ENCODE measurements at regions not wholly inside any gene's neighbourhood (a gene's known extent, or its start where the extent isn't known, plus 50 kb on each side); places are given as distances from the start of the nearest gene placed in this dataset.

DNA sequence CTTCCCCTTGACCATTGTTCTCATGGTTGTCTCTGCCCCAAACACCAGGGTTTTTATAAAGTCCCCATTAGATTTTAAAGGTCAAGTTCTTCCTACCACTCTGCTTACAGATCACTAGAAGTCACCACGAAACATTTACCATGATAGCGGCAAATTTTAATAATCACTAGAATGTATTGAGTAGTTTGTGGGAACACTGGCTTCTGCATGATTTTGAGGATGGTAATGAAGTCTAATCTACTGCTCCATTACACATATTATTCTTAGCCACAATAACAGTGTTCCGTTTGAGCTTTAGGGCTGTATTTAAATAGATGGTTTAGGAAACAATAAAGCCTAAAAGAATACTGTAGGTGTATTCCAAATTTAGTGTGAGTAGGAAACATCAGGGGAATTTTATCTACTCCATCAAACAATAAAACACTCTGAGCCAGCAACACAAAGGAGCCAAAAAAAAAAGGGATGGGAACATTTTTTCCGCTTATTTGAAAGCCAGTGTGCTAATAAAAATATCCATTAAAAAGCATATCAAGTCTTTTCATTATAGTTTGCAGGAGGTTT is 49.7 kb downstream of the KLF12 start:
- Mint-ChIP-seq H3K36me3 (ENCODE audit: low read depth) (peaks cover 14% of the 10 kb centered on the region), H3K9me3 (peaks cover 3% of the 10 kb centered on the region), H3K27me3 (ENCODE audit: insufficient read depth) (no peaks in the 10 kb centered on the region), H3K27ac (no peak overlapping the region), H3K4me1 (ENCODE audit: low read depth) (peaks cover 21% of the 10 kb centered on the region), H3K4me3 (no peak overlapping the region)
- no peak for DNase-seq (ENCODE audit: low spot score)
- intact Hi-C loops (cut with micrococcal nuclease), result no loop called here

GRCh38 chr13:74082741-74083160 is 51.5 kb downstream of the KLF12 start:
- no peak overlapping the region for H3K27ac Mint-ChIP-seq
- H3K36me3 Mint-ChIP-seq (ENCODE audit: low read depth), result peaks cover 20% of the 10 kb centered on the region
- H3K4me3 Mint-ChIP-seq, result no peak overlapping the region
- H3K9me3 Mint-ChIP-seq, result peaks cover 3% of the 10 kb centered on the region
- H3K27me3 Mint-ChIP-seq (ENCODE audit: insufficient read depth), result no peaks in the 10 kb centered on the region
- peaks cover 13% of the 10 kb centered on the region for H3K4me1 Mint-ChIP-seq (ENCODE audit: low read depth)
- intact Hi-C loops (cut with micrococcal nuclease), result no loop called here
- no peak for DNase-seq (ENCODE audit: low spot score)

DNA sequence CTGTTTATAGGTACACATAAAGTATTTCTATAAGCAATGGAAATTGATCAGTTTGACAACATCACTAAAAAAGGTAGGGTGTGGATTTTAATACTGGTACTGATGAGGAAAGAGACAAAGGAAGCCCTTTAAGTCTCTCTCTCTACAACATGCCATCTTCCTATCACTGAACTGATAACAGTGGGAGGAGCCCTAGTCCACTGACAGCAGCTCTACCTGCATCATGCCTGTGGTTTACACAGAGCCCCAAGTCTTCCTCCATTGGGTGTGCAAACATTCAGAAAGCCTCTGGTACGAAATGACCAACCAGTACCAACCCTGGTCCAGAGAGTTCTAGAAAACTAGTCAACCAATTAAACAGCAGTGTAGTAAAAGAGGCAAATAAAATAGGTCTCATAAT is 53.4 kb downstream of the KLF12 start:
- no peaks in the 10 kb centered on the region for H3K27me3 Mint-ChIP-seq (ENCODE audit: insufficient read depth)
- intact Hi-C loops (cut with micrococcal nuclease), result no loop called here
- DNase-seq (ENCODE audit: low spot score), result no peak
- H3K4me1 Mint-ChIP-seq (ENCODE audit: low read depth), result peaks cover 13% of the 10 kb centered on the region
- H3K27ac Mint-ChIP-seq, result no peak overlapping the region
- H3K9me3 Mint-ChIP-seq, result peaks cover 3% of the 10 kb centered on the region
- no peak overlapping the region for H3K4me3 Mint-ChIP-seq
- peaks cover 14% of the 10 kb centered on the region for H3K36me3 Mint-ChIP-seq (ENCODE audit: low read depth)

GRCh38 chr13:74077792-74078191 is 56.4 kb downstream of the KLF12 start:
- Mint-ChIP-seq H3K9me3 (peaks cover 3% of the 10 kb centered on the region), H3K36me3 (ENCODE audit: low read depth) (peaks cover 13% of the 10 kb centered on the region), H3K27me3 (ENCODE audit: insufficient read depth) (no peaks in the 10 kb centered on the region), H3K4me3 (no peak overlapping the region), H3K27ac (no peak overlapping the region), H3K4me1 (ENCODE audit: low read depth) (peaks cover 17% of the 10 kb centered on the region)
- DNase-seq (ENCODE audit: low spot score), result no peak
- intact Hi-C loops (cut with micrococcal nuclease), result no loop called here

- H3K4me1 Mint-ChIP-seq (ENCODE audit: low read depth), result peaks cover 17% of the 10 kb centered on the region
- DNase-seq (ENCODE audit: low spot score), result no peak
- no peak overlapping the region for H3K27ac Mint-ChIP-seq
- H3K4me3 Mint-ChIP-seq, result no peak overlapping the region
- H3K27me3 Mint-ChIP-seq (ENCODE audit: insufficient read depth), result no peaks in the 10 kb centered on the region
- H3K36me3 Mint-ChIP-seq (ENCODE audit: low read depth), result peaks cover 10% of the 10 kb centered on the region
- intact Hi-C loops (cut with micrococcal nuclease), result no loop called here
- H3K9me3 Mint-ChIP-seq, result no peaks in the 10 kb centered on the region
Observed at GRCh38 chr13:74077375-74077774, 56.8 kb downstream of the KLF12 start.

DNA sequence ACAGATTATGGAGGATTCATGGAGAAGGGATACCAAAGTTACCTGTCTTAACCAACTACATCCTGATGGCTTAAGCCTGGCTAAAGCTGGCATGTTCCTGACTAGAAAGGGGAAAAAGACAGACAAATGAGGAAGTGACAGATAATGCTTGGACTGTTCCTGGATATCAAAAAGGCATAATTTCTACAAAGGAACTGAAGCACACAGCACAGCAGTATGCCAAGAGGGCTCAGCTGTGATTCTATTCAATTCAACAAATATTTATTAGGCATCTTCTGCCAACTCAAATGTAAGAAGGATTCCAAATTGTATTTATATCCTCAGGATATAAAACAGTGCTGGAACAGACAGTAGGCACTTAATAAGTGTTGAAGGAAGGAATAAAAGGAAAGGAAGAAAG is 59.5 kb downstream of the KLF12 start:
- H3K27me3 Mint-ChIP-seq (ENCODE audit: insufficient read depth), result no peaks in the 10 kb centered on the region
- H3K36me3 Mint-ChIP-seq (ENCODE audit: low read depth), result peaks cover 12% of the 10 kb centered on the region
- no peaks in the 10 kb centered on the region for H3K9me3 Mint-ChIP-seq
- no peak for DNase-seq (ENCODE audit: low spot score)
- H3K4me3 Mint-ChIP-seq, result no peak overlapping the region
- intact Hi-C loops (cut with micrococcal nuclease), result no loop called here
- H3K4me1 Mint-ChIP-seq (ENCODE audit: low read depth), result peaks cover 18% of the 10 kb centered on the region
- H3K27ac Mint-ChIP-seq, result no peak overlapping the region

- no peaks in the 10 kb centered on the region for H3K27me3 Mint-ChIP-seq (ENCODE audit: insufficient read depth)
- H3K36me3 Mint-ChIP-seq (ENCODE audit: low read depth), result peaks cover 12% of the 10 kb centered on the region
- no peak overlapping the region for H3K4me3 Mint-ChIP-seq
- no peak for DNase-seq (ENCODE audit: low spot score)
- H3K4me1 Mint-ChIP-seq (ENCODE audit: low read depth), result peaks cover 29% of the 10 kb centered on the region
- H3K27ac Mint-ChIP-seq, result no peak overlapping the region
- intact Hi-C loops (cut with micrococcal nuclease), result no loop called here
- no peaks in the 10 kb centered on the region for H3K9me3 Mint-ChIP-seq
Observed at GRCh38 chr13:74073274-74073673, 60.9 kb downstream of the KLF12 start.

GRCh38 chr13:74070513-74070912 is 63.7 kb downstream of the KLF12 start:
- Mint-ChIP-seq H3K4me3 (peak overlapping the region; percentile 15), H3K27me3 (ENCODE audit: insufficient read depth) (no peaks in the 10 kb centered on the region), H3K27ac (peak overlapping the region; percentile 32), H3K4me1 (ENCODE audit: low read depth) (peaks cover 33% of the 10 kb centered on the region), H3K36me3 (ENCODE audit: low read depth) (peaks cover 16% of the 10 kb centered on the region), H3K9me3 (no peaks in the 10 kb centered on the region)
- no peak for DNase-seq (ENCODE audit: low spot score)
- intact Hi-C loops (cut with micrococcal nuclease), result loop anchor here (1.0 to 2.0 kb wide), 2 partner anchors 8 to 20 kb away; no protein-coding TSS in a partner anchor

DNA sequence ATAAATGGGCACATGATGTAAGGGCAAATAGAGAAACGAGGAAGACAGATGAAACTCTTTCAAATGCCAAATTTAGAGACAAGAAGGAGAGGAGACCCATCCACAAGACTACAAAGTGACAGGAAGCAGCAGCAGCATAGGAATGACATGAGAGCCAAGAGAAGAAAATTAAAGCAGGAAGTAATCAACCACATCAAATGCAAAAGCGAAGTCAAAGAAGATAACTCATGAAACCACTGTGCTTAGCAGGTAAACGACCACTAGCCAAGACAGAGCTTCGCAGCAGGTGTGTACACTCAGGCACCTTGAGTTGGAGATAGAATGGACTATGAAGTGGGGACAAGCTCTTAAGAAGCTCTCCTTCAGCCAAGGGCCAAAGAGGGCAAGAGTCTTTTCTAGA is 64.1 kb downstream of the KLF12 start:
- peak overlapping the region; percentile 32 for H3K27ac Mint-ChIP-seq
- H3K9me3 Mint-ChIP-seq, result no peaks in the 10 kb centered on the region
- H3K4me1 Mint-ChIP-seq (ENCODE audit: low read depth), result peaks cover 32% of the 10 kb centered on the region
- intact Hi-C loops (cut with micrococcal nuclease), result loop anchor here (1.0 to 2.0 kb wide), 2 partner anchors 8 to 21 kb away; no protein-coding TSS in a partner anchor
- peaks cover 16% of the 10 kb centered on the region for H3K36me3 Mint-ChIP-seq (ENCODE audit: low read depth)
- H3K4me3 Mint-ChIP-seq, result peak overlapping the region; percentile 15
- DNase-seq (ENCODE audit: low spot score), result peak; percentile 17
- H3K27me3 Mint-ChIP-seq (ENCODE audit: insufficient read depth), result no peaks in the 10 kb centered on the region

GRCh38 chr13:74068471-74068870 is 65.7 kb downstream of the KLF12 start:
- peaks cover 38% of the 10 kb centered on the region for H3K4me1 Mint-ChIP-seq (ENCODE audit: low read depth)
- DNase-seq (ENCODE audit: low spot score), result no peak
- no peaks in the 10 kb centered on the region for H3K9me3 Mint-ChIP-seq
- no peaks in the 10 kb centered on the region for H3K27me3 Mint-ChIP-seq (ENCODE audit: insufficient read depth)
- intact Hi-C loops (cut with micrococcal nuclease), result no loop called here
- no peak overlapping the region for H3K4me3 Mint-ChIP-seq
- no peak overlapping the region for H3K27ac Mint-ChIP-seq
- peaks cover 16% of the 10 kb centered on the region for H3K36me3 Mint-ChIP-seq (ENCODE audit: low read depth)

DNA sequence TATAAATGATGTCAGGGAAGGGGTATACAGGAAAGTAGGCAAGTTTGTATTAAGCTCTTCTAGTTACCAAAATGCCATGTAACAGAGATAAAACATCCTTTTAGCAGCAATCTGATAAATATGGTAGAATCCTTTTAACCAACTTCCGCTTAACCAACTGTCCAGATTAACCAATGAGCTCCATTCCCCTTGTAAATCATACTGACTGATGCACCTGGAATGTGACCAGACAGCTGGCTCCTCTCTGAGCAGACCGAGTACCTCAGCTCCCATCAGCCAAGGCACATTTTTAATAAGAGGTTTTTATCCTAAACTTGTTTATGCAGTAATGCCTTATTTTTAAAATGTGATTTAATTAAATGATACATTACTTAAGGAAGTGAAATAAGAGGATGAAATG is 66.4 kb downstream of the KLF12 start:
- no peak for DNase-seq (ENCODE audit: low spot score)
- H3K36me3 Mint-ChIP-seq (ENCODE audit: low read depth), result peaks cover 19% of the 10 kb centered on the region
- H3K27me3 Mint-ChIP-seq (ENCODE audit: insufficient read depth), result no peaks in the 10 kb centered on the region
- H3K4me3 Mint-ChIP-seq, result no peak overlapping the region
- H3K27ac Mint-ChIP-seq, result no peak overlapping the region
- intact Hi-C loops (cut with micrococcal nuclease), result no loop called here
- H3K4me1 Mint-ChIP-seq (ENCODE audit: low read depth), result peaks cover 44% of the 10 kb centered on the region
- no peaks in the 10 kb centered on the region for H3K9me3 Mint-ChIP-seq

- Mint-ChIP-seq H3K27me3 (ENCODE audit: insufficient read depth) (no peaks in the 10 kb centered on the region), H3K4me1 (ENCODE audit: low read depth) (peaks cover 53% of the 10 kb centered on the region), H3K36me3 (ENCODE audit: low read depth) (peaks cover 17% of the 10 kb centered on the region), H3K4me3 (no peak overlapping the region), H3K27ac (no peak overlapping the region), H3K9me3 (no peaks in the 10 kb centered on the region)
- intact Hi-C loops (cut with micrococcal nuclease), result no loop called here
- DNase-seq (ENCODE audit: low spot score), result no peak
Observed at GRCh38 chr13:74066937-74067336, 67.3 kb downstream of the KLF12 start.

DNA sequence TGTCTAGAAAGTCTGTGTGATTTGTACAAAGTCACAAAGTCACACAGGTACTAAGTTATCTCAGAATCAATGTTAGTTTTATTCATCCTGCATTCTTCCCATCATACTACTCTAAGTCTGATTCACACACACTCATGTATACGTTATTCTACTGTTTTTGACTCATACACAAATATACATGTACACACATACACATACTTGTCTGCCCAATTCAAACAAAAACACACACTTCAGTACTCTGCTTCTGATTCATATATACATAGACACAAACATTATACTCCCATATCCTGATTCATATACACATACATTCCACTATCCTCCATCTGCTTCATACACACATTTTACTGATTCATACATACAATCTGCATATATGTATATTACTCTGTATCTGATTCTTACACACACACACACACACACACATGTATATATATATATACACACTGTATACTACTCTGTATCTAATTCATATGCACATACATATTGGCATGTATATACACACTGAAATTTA is 69.3 kb downstream of the KLF12 start:
- H3K27me3 Mint-ChIP-seq (ENCODE audit: insufficient read depth), result no peaks in the 10 kb centered on the region
- intact Hi-C loops (cut with micrococcal nuclease), result loop anchor here (5.0 kb wide), 2 partner anchors 123 to 177 kb away; no protein-coding TSS in a partner anchor
- no peak overlapping the region for H3K27ac Mint-ChIP-seq
- peaks cover 4% of the 10 kb centered on the region for H3K9me3 Mint-ChIP-seq
- DNase-seq (ENCODE audit: low spot score), result no peak
- peaks cover 61% of the 10 kb centered on the region for H3K4me1 Mint-ChIP-seq (ENCODE audit: low read depth)
- peaks cover 24% of the 10 kb centered on the region for H3K36me3 Mint-ChIP-seq (ENCODE audit: low read depth)
- H3K4me3 Mint-ChIP-seq, result no peak overlapping the region
